Naive thymus-derived CD8-positive, alpha-beta T cell (primary cell): ENCODE measurements at regions not wholly inside any gene's neighbourhood (a gene's known extent, or its start where the extent isn't known, plus 50 kb on each side); places are given as distances from the start of the nearest gene placed in this dataset.
"Not testable (repeated sequence)": the region's sequence is repeated elsewhere in the genome, so short reads cannot be mapped to it uniquely, and the experiment has no call there.

Experiments
- ATAC-seq, 2 donors: fragments of 150-1000 bp; cut with Tn5 transposase in 1 of 2; sonication (Bioruptor Pico), chemical (Tn5 transposase) in 1 of 2; 1 replicate in 1 of 2; 2 replicates in 1 of 2; pipeline ENCODE4 v1.10.0; 2021; ENCODE audit warnings: mild to moderate bottlenecking in 2 of 2, moderate library complexity in 2 of 2
- POLR2A ChIA-PET: fragments of 350-600 bp; sonication (Branson Sonifier 250); formaldehyde crosslinking; loops from one replicate; lab custom pipeline; 2021; ENCODE audit warnings: antibody characterized with exemption; lab: Charles Lee
- DNase-seq, 10 donors: peaks; one replicate each; pipeline versions ENCODE4 v3.0.0 to v3.0.0-alpha.2; 2020 to 2022
- H3K27ac Mint-ChIP-seq, 10 donors: one replicate each; pipeline ENCODE4 v1.8.0; 2020 to 2022; ENCODE audit warnings: mild to moderate bottlenecking in 10 of 10, mixed read lengths in 10 of 10, moderate library complexity in 4 of 10, inconsistent platforms in 1 of 10
- H3K27me3 Mint-ChIP-seq, 5 donors: one replicate each; pipeline ENCODE4 v1.8.0; 2021 to 2022; ENCODE audit warnings: mixed read lengths in 5 of 5
- H3K36me3 Mint-ChIP-seq, 3 donors: one replicate each; pipeline ENCODE4 v1.8.0; 2020 to 2022; ENCODE audit warnings: mixed read lengths in 3 of 3, mild to moderate bottlenecking in 2 of 3, inconsistent platforms in 1 of 3
- H3K4me1 Mint-ChIP-seq, 4 donors: one replicate each; pipeline ENCODE4 v1.8.0; 2021 to 2022; ENCODE audit warnings: mixed read lengths in 4 of 4
- H3K4me3 Mint-ChIP-seq, 10 donors: one replicate each; pipeline ENCODE4 v1.8.0; 2020 to 2022; ENCODE audit warnings: mild to moderate bottlenecking in 10 of 10, mixed read lengths in 10 of 10, moderate library complexity in 6 of 10, inconsistent platforms in 1 of 10
- H3K9me3 Mint-ChIP-seq, 9 donors: one replicate each; pipeline ENCODE4 v1.8.0; 2020 to 2022; ENCODE audit warnings: mixed read lengths in 9 of 9, mild to moderate bottlenecking in 3 of 9, inconsistent platforms in 1 of 9, moderate library complexity in 1 of 9

DNA sequence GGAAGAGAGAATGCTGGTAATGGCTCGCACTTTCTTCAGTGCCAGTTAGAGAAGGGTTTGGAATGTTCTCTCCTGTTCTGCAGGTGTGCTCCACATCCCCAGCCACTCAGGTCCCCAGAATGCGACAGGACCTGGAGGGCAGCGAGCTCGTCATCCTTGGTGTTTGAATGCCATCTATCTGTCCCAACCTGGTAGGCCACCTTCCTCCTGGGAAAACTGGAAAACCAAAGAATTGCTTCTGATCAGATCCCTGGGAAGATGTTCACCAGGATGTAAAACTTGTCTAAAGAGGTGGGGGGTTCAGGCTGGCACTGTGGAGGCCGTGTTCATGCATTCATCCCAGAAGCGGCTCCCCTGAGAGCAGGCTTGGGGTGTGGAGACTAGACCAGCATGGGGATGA is 379.5 kb downstream of the GLRX3 start:
- H3K9me3 Mint-ChIP-seq = peaks cover 0 to 18% (median 5%) of the 10 kb centered on the region in 9 donors
- H3K4me1 Mint-ChIP-seq = no peaks in the 10 kb centered on the region
- H3K27me3 Mint-ChIP-seq = peaks cover 0 to 27% (median 7%) of the 10 kb centered on the region in 5 donors
- H3K36me3 Mint-ChIP-seq = no peaks in the 10 kb centered on the region
- H3K4me3 Mint-ChIP-seq = no peak overlapping the region
- DNase-seq (no peak), ATAC-seq (no peak)
- POLR2A ChIA-PET = no interaction called here
- no peak overlapping the region for H3K27ac Mint-ChIP-seq

DNA sequence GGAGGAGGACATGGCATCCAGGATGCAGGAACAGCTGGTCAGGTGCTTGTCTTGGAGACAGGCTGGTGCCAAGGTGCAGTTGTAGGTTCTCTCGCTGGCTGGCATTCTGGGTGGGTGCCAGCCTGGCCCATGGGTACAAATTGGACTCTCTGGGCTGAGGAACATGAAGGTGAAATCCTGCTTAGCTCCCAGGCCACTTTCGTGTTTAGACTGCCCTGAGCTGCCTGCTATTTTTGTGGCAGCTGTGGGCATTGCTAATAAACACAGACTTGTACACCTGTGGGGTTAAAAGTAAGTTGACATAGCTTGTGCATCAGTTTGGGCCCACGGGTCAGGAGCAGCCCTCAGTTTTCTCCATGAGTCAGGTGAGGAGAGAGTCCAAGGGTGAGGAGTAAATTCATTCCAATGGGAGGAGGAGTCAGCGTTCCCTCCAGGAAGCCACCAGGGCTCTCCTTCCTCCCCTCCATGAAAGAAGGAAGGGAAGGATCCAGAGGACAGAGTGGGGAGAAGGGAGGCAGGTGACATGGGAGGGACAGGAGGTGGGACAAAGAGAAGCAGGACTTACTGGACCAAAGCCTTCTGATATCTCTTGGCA is 380.0 kb downstream of the GLRX3 start:
- ATAC-seq (no peak), DNase-seq (no peak)
- Mint-ChIP-seq H3K9me3 (peaks cover 0 to 18% (median 5%) of the 10 kb centered on the region in 9 donors), H3K4me3 (no peak overlapping the region), H3K4me1 (no peaks in the 10 kb centered on the region), H3K27ac (no peak overlapping the region), H3K27me3 (peaks cover 0 to 27% (median 8%) of the 10 kb centered on the region in 5 donors), H3K36me3 (no peaks in the 10 kb centered on the region)
- POLR2A ChIA-PET = no interaction called here

DNA sequence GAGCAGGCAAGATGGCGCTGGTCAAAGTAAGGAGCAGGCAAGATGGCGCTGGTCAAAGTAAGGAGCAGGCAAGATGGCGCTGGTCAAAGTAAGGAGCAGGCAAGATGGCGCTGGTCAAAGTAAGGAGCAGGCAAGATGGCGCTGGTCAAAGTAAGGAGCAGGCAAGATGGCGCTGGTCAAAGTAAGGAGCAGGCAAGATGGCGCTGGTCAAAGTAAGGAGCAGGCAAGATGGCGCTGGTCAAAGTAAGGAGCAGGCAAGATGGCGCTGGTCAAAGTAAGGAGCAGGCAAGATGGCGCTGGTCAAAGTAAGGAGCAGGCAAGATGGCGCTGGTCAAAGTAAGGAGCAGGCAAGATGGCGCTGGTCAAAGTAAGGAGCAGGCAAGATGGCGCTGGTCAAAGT is 382.7 kb downstream of the GLRX3 start:
- H3K4me3 Mint-ChIP-seq, H3K36me3 Mint-ChIP-seq, H3K4me1 Mint-ChIP-seq, DNase-seq, H3K27ac Mint-ChIP-seq, POLR2A ChIA-PET, ATAC-seq: not testable (repeated sequence)
- Mint-ChIP-seq H3K9me3 (peaks cover 0 to 18% (median 5%) of the 10 kb centered on the region in 9 donors), H3K27me3 (peaks cover 0 to 20% (median 5%) of the 10 kb centered on the region in 5 donors)

DNA sequence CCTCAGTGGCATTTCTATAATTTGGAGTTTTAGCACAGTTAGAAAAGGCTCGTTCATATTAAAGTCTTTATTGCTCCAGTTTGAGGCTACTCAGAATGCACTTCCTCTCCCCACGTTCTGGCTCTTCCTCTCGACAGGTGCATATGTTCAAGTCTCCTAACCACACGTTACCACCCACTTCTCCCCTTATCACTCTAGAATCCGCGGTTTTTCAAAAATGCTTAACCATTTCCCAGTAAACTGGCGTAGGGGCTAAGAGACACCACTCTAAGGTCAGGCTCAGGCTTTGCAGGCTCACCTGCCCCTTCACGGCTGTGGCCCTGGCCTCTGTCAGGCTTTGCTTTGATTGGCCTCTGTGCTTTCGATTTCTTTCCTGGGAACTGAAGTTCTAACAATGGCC is 383.6 kb downstream of the GLRX3 start:
- no peaks in the 10 kb centered on the region for H3K36me3 Mint-ChIP-seq
- H3K9me3 Mint-ChIP-seq = peaks cover 0 to 18% (median 5%) of the 10 kb centered on the region in 9 donors
- H3K27ac Mint-ChIP-seq = no peak overlapping the region
- no peak overlapping the region for H3K4me3 Mint-ChIP-seq
- H3K4me1 Mint-ChIP-seq = no peaks in the 10 kb centered on the region
- POLR2A ChIA-PET = no interaction called here
- H3K27me3 Mint-ChIP-seq = peaks cover 0 to 21% (median 4%) of the 10 kb centered on the region in 5 donors
- ATAC-seq (no peak), DNase-seq (no peak)

DNA sequence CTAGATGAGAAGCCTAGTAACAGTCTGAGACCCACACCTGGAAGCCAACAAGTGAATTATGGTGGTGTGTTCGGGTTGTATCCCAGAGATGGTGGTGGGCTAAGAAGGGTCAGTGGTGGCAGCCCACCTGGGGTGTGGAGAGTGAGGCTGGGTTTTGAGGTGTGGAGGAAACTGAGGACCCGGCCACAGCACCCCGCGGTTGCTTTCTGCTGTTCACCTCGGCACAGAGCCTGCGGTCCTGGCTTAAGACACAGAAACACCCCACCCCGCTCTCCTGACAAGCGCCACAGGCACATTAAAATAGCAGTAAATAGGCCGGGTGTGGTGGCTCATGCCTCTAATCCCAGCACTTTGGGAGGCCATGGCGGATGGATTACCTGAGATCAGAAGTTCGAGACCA is 395.1 kb downstream of the GLRX3 start:
- Mint-ChIP-seq H3K36me3 (no peaks in the 10 kb centered on the region), H3K27ac (no peak overlapping the region), H3K27me3 (peaks cover 0 to 7% (median 3%) of the 10 kb centered on the region in 5 donors), H3K4me1 (no peaks in the 10 kb centered on the region), H3K9me3 (peaks cover 0 to 7% (median 2%) of the 10 kb centered on the region in 9 donors), H3K4me3 (no peak overlapping the region)
- ATAC-seq = no peak
- POLR2A ChIA-PET = no interaction called here
- DNase-seq = no peak

DNA sequence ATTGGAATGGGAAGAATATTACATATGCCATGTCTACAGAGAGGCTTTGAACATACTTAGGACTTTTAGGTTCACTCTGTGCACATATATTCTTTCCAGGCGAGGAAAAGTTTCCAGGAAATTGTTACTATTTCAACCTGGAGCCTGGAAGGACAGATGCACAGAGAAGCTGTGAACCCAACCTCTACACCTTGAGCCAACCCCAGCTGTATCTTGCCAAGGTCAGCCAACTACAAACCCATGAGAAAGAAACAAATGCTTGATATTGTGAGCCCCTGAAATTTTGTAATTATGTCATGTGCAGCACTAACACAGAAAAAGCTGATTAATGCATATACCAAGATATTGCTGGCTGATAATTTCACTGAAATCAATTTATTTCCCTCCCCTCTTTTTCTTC is 404.9 kb downstream of the GLRX3 start:
- Mint-ChIP-seq H3K27me3 (peaks cover 4 to 18% (median 10%) of the 10 kb centered on the region in 5 donors), H3K9me3 (peaks cover 0 to 18% (median 9%) of the 10 kb centered on the region in 9 donors), H3K4me1 (no peaks in the 10 kb centered on the region), H3K27ac (no peak overlapping the region), H3K36me3 (peaks cover 0 to 4% (median 0%) of the 10 kb centered on the region in 3 donors), H3K4me3 (no peak overlapping the region)
- DNase-seq = no peak
- no peak for ATAC-seq
- POLR2A ChIA-PET = no interaction called here

DNA sequence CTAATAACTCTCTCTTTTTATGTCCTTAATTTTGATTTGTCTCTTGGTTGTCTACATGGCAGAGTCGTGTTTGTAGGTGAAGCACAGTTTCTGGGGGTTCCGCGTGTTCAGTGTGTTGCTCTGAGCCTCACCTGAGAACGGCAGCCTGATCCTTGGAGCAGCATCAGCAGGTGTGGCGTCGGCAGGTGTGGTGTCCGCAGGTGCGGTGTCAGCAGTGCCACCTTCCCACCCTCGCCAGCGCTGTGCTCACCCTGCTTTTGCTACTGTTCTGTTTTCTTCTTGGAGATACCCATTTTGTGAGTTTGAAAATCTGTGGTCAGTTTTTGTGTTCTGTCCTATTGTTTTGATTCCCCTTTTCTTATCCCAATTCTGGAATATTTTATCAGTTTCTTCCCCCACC is 406.6 kb downstream of the GLRX3 start:
- Mint-ChIP-seq H3K9me3 (peaks cover 0 to 7% (median 3%) of the 10 kb centered on the region in 9 donors), H3K27ac (no peak overlapping the region), H3K4me3 (no peak overlapping the region), H3K4me1 (no peaks in the 10 kb centered on the region), H3K36me3 (peaks cover 0 to 4% (median 0%) of the 10 kb centered on the region in 3 donors), H3K27me3 (peaks cover 2 to 23% (median 20%) of the 10 kb centered on the region in 5 donors)
- DNase-seq = no peak
- POLR2A ChIA-PET = no interaction called here
- no peak for ATAC-seq

DNA sequence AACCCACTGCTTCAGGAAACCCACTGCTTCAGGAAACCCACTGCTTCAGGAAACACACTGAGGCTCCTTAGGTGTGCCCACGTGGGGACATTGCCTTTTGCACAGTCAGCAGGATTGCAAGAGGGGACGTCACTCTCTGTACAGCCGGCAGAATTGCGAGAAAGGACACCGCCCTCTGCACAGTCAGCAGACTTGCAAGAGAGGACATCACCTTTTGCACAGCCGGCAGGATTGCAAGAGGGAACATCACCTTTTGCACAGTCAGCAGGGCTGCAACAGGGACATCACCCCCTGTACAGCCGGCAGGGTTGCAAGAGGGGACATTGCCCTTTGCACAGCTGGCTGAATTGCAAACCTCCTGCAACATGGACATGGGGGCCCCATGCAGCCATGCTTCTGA is 407.6 kb downstream of the GLRX3 start:
- DNase-seq (no peak), ATAC-seq (no peak)
- no peaks in the 10 kb centered on the region for H3K36me3 Mint-ChIP-seq
- no peaks in the 10 kb centered on the region for H3K4me1 Mint-ChIP-seq
- no peak overlapping the region for H3K4me3 Mint-ChIP-seq
- peaks cover 0 to 4% (median 0%) of the 10 kb centered on the region in 9 donors for H3K9me3 Mint-ChIP-seq
- H3K27me3 Mint-ChIP-seq = peaks cover 2 to 30% (median 20%) of the 10 kb centered on the region in 5 donors
- POLR2A ChIA-PET = no interaction called here
- H3K27ac Mint-ChIP-seq = no peak overlapping the region

DNA sequence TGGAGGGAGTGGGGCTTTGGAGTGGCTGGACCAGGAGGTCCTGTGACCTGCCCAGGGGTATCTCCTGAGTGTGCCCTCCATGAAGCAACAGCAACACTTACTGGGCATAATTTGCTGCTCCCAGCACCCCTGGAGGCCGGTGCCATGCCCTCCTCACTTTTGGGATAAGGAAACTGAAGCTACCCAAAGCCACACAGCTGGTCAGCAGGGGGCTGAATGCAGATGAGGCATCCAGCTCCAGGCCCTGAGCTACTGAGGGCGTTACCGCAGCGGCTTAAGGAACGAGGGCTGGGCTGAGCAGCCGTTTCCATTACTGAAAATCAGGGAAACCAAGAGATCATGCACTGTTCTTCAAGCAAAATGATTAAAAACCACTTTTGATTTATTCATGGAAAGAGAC is 408.9 kb downstream of the GLRX3 start:
- no peak for ATAC-seq
- POLR2A ChIA-PET = no interaction called here
- no peaks in the 10 kb centered on the region for H3K4me1 Mint-ChIP-seq
- H3K4me3 Mint-ChIP-seq = no peak overlapping the region
- peaks cover 0 to 4% (median 0%) of the 10 kb centered on the region in 9 donors for H3K9me3 Mint-ChIP-seq
- H3K36me3 Mint-ChIP-seq = no peaks in the 10 kb centered on the region
- no peak for DNase-seq
- no peak overlapping the region for H3K27ac Mint-ChIP-seq
- peaks cover 2 to 38% (median 22%) of the 10 kb centered on the region in 5 donors for H3K27me3 Mint-ChIP-seq

DNA sequence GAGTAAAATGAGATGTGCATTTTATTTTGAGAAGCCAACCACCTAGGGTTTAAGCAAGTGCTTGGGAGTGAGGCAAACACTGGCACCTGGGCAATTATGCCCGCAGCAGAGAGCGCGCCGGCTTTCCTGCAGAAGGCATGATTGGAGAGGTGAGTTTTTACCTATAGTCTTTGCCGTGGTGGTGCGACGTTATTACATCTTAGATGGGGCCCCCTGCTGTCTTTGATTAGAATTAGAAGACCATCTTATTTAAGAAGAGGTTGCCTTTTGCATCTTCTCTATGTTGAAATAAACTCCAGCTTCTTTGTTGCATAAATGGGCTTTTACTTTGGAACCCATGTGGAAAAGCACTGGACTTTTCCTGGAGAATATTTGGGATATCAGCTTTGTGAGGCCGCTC is 409.5 kb downstream of the GLRX3 start:
- no peaks in the 10 kb centered on the region for H3K4me1 Mint-ChIP-seq
- POLR2A ChIA-PET = no interaction called here
- DNase-seq = no peak
- no peak overlapping the region for H3K4me3 Mint-ChIP-seq
- no peak overlapping the region for H3K27ac Mint-ChIP-seq
- ATAC-seq = no peak
- H3K36me3 Mint-ChIP-seq = no peaks in the 10 kb centered on the region
- peaks cover 0 to 4% (median 0%) of the 10 kb centered on the region in 9 donors for H3K9me3 Mint-ChIP-seq
- H3K27me3 Mint-ChIP-seq = peaks cover 3 to 38% (median 22%) of the 10 kb centered on the region in 5 donors

DNA sequence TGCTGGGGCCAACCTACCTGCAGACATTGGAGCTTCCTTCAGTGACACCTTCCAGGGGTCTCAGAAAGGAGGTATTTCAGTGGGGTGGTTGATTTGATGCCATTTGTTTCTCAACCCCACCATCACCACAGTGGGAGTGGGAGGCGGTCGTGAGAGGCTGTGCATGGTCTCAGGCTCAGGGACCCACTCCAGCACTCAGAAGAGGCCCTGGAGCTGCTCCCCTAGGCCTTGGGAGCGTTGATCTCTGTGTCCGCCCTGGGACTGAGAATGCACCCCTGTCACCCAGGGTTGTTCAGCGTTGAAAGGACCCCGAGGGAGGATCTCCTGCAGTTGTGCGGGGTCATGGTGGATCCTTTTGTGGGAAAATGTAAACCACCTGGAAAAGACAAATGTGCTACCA is 410.6 kb downstream of the GLRX3 start:
- no peak overlapping the region for H3K27ac Mint-ChIP-seq
- DNase-seq = no peak
- no peaks in the 10 kb centered on the region for H3K36me3 Mint-ChIP-seq
- no peak for ATAC-seq
- peaks cover 0 to 1% (median 0%) of the 10 kb centered on the region in 9 donors for H3K9me3 Mint-ChIP-seq
- no peak overlapping the region for H3K4me3 Mint-ChIP-seq
- peaks cover 1 to 40% (median 22%) of the 10 kb centered on the region in 5 donors for H3K27me3 Mint-ChIP-seq
- POLR2A ChIA-PET = no interaction called here
- no peaks in the 10 kb centered on the region for H3K4me1 Mint-ChIP-seq

DNA sequence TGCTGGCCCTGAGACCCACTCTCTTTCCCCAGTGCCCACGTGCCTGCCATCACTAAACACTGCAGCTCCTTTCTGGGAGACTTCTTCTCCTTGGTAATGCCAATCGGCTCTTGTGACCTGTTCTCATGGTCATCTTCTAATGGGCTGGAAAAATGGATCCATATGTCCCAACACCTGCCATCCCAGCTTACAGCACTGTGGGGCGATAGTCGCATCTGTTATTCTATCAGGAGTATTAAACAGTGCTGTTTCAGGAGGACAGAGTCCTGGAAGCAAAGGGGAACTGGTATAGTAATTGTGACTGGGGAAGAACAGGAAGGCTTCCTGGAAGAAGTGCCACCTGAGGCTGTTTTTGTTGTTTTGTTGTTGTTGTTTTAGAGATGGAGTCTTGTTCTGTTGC is 411.2 kb downstream of the GLRX3 start:
- POLR2A ChIA-PET = no interaction called here
- no peaks in the 10 kb centered on the region for H3K4me1 Mint-ChIP-seq
- H3K27me3 Mint-ChIP-seq = peaks cover 1 to 40% (median 25%) of the 10 kb centered on the region in 5 donors
- H3K4me3 Mint-ChIP-seq = no peak overlapping the region
- peaks cover 0 to 1% (median 0%) of the 10 kb centered on the region in 9 donors for H3K9me3 Mint-ChIP-seq
- no peaks in the 10 kb centered on the region for H3K36me3 Mint-ChIP-seq
- no peak for ATAC-seq
- DNase-seq = no peak
- no peak overlapping the region for H3K27ac Mint-ChIP-seq

DNA sequence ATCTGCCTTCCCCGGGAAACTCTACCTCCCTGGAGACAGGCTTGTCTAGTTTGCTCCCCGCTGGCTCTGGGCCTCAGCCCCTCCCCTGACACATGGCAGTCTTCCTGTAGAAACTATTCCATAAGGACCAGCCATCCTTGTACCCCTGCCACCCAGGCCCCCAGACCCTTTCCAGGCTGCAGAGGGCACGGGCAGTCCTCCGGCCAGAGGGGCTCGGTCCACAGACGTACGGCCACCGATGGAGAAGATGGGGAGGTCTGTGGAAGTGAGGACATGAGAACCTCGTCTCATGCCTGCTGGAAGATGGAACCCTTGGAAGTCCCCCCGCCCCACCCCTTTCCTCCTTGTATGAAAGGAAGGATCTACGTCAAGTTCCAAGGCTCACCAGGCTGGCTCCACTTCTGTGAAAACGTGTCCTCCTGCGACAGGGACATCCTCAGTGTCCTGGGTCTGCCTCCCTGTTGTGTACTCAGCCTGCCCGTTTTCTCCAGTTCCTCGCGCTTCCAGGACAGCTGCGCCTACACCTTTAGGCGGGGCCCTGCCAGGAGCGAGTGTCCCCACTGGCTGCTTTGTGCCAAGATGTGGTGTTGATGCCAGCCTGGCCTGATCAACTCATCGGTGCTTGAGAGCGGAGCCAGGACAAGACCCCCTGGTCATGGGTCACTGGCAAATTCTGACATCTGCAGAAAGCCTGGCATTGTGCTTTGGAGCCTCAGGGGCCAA is 414.9 kb downstream of the GLRX3 start:
- ATAC-seq = no peak
- no peak overlapping the region for H3K27ac Mint-ChIP-seq
- H3K4me1 Mint-ChIP-seq = no peaks in the 10 kb centered on the region
- H3K36me3 Mint-ChIP-seq = no peaks in the 10 kb centered on the region
- peaks cover 1 to 29% (median 11%) of the 10 kb centered on the region in 5 donors for H3K27me3 Mint-ChIP-seq
- peaks cover 0 to 1% (median 0%) of the 10 kb centered on the region in 9 donors for H3K9me3 Mint-ChIP-seq
- DNase-seq = no peak
- no peak overlapping the region for H3K4me3 Mint-ChIP-seq
- POLR2A ChIA-PET = no interaction called here
